Osteoblast (primary cell): ENCODE measurements at regions not wholly inside any gene's neighbourhood (a gene's known extent, or its start where the extent isn't known, plus 50 kb on each side); places are given as distances from the start of the nearest gene placed in this dataset.
"Not testable (repeated sequence)": the region's sequence is repeated elsewhere in the genome, so short reads cannot be mapped to it uniquely, and the experiment has no call there.

Source experiments
- DNase-seq: peaks from one replicate; pipeline ENCODE4 v3.0.0; 2011; ENCODE audit warnings: low spot score, mixed read lengths; ENCODE audit not compliant: insufficient read length; ENCODE audit errors: missing footprints
- H2AFZ ChIP-seq: 2 replicates; pipeline ENCODE4 v1.6.0; 2011; ENCODE audit warnings: mild to moderate bottlenecking, low read length
- H3K27ac ChIP-seq: 2 replicates; pipeline ENCODE4 v1.5.1; 2011; ENCODE audit warnings: mild to moderate bottlenecking, low read depth, low read length, moderate library complexity
- H3K27me3 ChIP-seq: 2 replicates; pipeline ENCODE4 v1.6.0; 2012; ENCODE audit warnings: mild to moderate bottlenecking, control low read depth, inconsistent platforms, low read length, moderate library complexity; ENCODE audit not compliant: insufficient read depth
- H3K36me3 ChIP-seq: 2 replicates; pipeline ENCODE4 v1.5.1; 2011; ENCODE audit warnings: mild to moderate bottlenecking, low read length, control low read depth, moderate library complexity; ENCODE audit not compliant: insufficient read depth
- H3K4me1 ChIP-seq: 2 replicates; pipeline ENCODE4 v1.5.1; 2011; ENCODE audit warnings: mild to moderate bottlenecking, low read length, control low read depth, moderate library complexity; ENCODE audit not compliant: insufficient read depth
- H3K4me2 ChIP-seq: 2 replicates; pipeline ENCODE4 v1.6.0; 2011; ENCODE audit warnings: mild to moderate bottlenecking, low read length; ENCODE audit not compliant: insufficient read depth
- H3K4me3 ChIP-seq: fragments of 200-600 bp; sonication (generic); 3 replicates; pipeline ENCODE4 v1.5.1; 2012; ENCODE audit warnings: mild to moderate bottlenecking, low read length, inconsistent platforms; ENCODE audit not compliant: insufficient read depth
- H3K79me2 ChIP-seq: 2 replicates; pipeline ENCODE4 v1.6.0; 2012; ENCODE audit warnings: mild to moderate bottlenecking, low read length, control low read depth, inconsistent platforms; ENCODE audit not compliant: insufficient read depth
- H3K9me3 ChIP-seq: 2 replicates; pipeline ENCODE4 v1.5.1; 2011; ENCODE audit warnings: low read depth, low read length, control low read depth
- H4K20me1 ChIP-seq: 2 replicates; pipeline ENCODE4 v1.6.0; 2012; ENCODE audit warnings: mild to moderate bottlenecking, low read length, control low read depth; ENCODE audit not compliant: insufficient read depth

DNA sequence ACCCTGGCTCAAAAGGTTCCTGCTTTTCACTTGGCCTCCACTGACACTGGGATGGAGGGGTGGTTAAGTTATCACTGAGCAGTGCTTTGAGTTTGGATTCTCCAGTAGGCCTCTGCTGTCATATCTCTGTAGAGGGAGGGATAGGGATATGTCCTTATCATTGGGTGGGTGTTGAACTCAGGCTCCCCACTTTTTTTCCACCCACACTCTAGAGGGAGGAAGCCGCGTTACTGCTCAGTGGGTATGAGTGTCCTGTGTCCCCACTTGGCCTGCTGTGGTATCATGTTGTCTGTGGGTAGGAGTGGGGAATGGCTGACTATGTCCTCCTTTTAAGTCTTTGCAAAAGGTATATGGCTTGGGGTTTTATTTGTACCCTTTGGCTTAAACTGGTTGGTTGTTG lies 80.7 kb upstream of the TPTE start:
- H3K9me3 ChIP-seq, H2AFZ ChIP-seq, H3K4me2 ChIP-seq, H3K27me3 ChIP-seq, H3K4me3 ChIP-seq, DNase-seq, H3K4me1 ChIP-seq, H3K27ac ChIP-seq, H3K36me3 ChIP-seq, H3K79me2 ChIP-seq, H4K20me1 ChIP-seq: not testable (repeated sequence)

DNA sequence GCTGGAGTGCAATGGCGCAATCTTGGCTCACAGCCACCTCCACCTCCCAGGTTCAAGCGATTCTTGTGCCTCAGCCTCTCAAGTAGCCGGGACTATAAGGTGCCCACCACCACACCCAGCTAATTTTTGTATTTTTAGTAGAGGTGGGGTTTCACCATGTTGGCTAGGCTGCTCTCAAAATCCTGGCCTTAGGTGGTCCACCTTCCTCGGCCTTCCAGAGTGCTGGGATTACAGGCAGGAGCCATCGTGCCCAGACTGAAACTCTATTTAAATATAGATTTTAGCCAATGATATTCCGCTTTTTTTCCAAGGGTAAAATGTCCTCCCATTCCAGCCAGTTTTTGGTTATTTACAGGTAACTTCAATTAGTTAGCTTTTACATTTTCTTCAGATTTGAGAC lies 79.4 kb upstream of the TPTE start:
- not testable (repeated sequence) for H3K79me2 ChIP-seq, H3K4me2 ChIP-seq, H3K27me3 ChIP-seq, H3K4me1 ChIP-seq, H3K9me3 ChIP-seq, DNase-seq, H3K36me3 ChIP-seq, H3K27ac ChIP-seq, H4K20me1 ChIP-seq, H2AFZ ChIP-seq, H3K4me3 ChIP-seq

- H2AFZ ChIP-seq, H3K79me2 ChIP-seq, H4K20me1 ChIP-seq, DNase-seq, H3K27me3 ChIP-seq, H3K9me3 ChIP-seq, H3K4me1 ChIP-seq, H3K36me3 ChIP-seq, H3K27ac ChIP-seq, H3K4me2 ChIP-seq, H3K4me3 ChIP-seq: not testable (repeated sequence)
These were observed 75.7 kb upstream of the TPTE start for GRCh38 chr21:10445685-10446084.

DNA sequence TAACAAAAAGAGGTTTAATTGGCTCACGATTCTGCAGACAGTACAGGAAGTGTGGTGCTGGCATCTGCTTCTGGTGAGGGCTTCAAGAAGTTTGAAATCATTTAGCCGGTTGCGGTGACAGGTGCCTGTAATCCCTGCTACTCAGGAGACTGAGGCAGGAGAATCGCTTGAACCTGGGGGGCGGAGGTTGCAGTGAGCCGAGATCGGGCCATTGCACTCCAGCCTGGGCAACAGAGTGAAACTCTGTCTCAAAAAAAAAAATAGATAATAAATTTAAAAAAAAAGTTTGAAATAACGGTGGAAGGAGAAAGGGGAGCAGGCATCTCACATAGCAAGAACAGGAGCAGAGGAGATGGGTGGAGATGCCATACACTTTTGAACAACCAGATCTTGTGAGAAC lies 71.9 kb upstream of the TPTE start:
- H3K27ac ChIP-seq, H3K4me1 ChIP-seq, H3K79me2 ChIP-seq, H3K4me2 ChIP-seq, H2AFZ ChIP-seq, H3K4me3 ChIP-seq, H3K27me3 ChIP-seq, H4K20me1 ChIP-seq, DNase-seq, H3K36me3 ChIP-seq: not testable (repeated sequence)
- peaks cover 11% of the 10 kb centered on the region for H3K9me3 ChIP-seq

GRCh38 chr21:10451274-10451673 lies 70.1 kb upstream of the TPTE start:
- not testable (repeated sequence) for H3K4me1 ChIP-seq, H3K36me3 ChIP-seq

DNA sequence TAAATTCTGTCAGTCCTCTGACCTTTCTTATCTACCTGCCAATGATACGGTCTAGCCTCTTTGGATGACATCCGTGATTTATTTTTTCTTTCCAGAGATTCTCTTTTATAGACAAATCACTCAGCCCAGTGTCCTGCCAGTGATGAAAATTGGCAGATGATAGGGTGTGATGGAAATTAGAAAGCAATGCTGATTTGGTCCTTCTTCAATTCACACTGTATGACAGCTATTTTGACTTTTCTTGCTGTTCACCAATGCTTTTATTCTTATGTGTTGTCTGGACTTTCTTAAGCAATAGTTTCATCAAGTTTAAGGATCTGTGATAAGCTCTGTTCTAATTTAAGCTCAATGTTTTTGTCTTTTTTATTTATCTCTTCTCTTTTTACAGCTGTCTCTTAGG lies 63.6 kb upstream of the TPTE start:
- H3K36me3 ChIP-seq, H3K27me3 ChIP-seq, H3K4me3 ChIP-seq, H4K20me1 ChIP-seq, H3K27ac ChIP-seq, H3K79me2 ChIP-seq, H3K4me2 ChIP-seq, H3K4me1 ChIP-seq, H2AFZ ChIP-seq, H3K9me3 ChIP-seq, DNase-seq: not testable (repeated sequence)

More at GRCh38 chr21:10451274-10451673, 70.1 kb upstream of the TPTE start:
- H3K27me3 ChIP-seq, H3K4me3 ChIP-seq, H3K79me2 ChIP-seq, H2AFZ ChIP-seq, H3K27ac ChIP-seq, H3K4me2 ChIP-seq, DNase-seq, H4K20me1 ChIP-seq: not testable (repeated sequence)
- peaks cover 11% of the 10 kb centered on the region for H3K9me3 ChIP-seq

GRCh38 chr21:10460957-10461356 lies 60.4 kb upstream of the TPTE start:
- not testable (repeated sequence) for DNase-seq, H3K27ac ChIP-seq, H3K79me2 ChIP-seq, H3K27me3 ChIP-seq, H3K36me3 ChIP-seq, H3K4me1 ChIP-seq, H2AFZ ChIP-seq, H4K20me1 ChIP-seq, H3K4me3 ChIP-seq, H3K4me2 ChIP-seq
- peaks cover 20% of the 10 kb centered on the region for H3K9me3 ChIP-seq

DNA sequence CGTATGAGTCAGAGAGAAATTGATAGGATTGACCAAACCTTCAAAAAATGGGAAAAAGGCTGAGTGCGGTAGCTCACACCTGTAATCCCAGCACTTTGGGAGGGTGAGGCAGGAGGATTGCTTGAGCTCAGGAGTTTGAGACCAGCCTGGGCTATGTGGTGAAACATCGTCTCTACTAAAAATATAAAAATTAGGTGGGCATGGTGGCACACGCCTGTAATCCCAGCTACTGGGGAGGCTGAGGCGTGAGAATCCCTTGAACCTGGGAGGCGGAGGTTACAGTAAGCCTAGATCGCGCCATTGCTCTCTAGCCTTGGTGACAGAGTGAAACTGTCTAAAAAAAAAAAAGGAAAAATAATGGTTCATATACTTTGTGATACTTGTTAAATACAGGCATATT lies 59.9 kb upstream of the TPTE start:
- H3K79me2 ChIP-seq, H3K27ac ChIP-seq, H3K4me2 ChIP-seq, DNase-seq, H3K36me3 ChIP-seq, H2AFZ ChIP-seq, H4K20me1 ChIP-seq, H3K4me1 ChIP-seq, H3K27me3 ChIP-seq, H3K4me3 ChIP-seq: not testable (repeated sequence)
- peaks cover 21% of the 10 kb centered on the region for H3K9me3 ChIP-seq
